ENCODE measurements at regions not wholly inside any gene's neighbourhood (a gene's known extent, or its start where the extent isn't known, plus 50 kb on each side); places are given as distances from the start of the nearest gene placed in this dataset.
A peak's percentile ranks its signal among the peaks of the same experiment; 100 is the strongest.

DNA sequence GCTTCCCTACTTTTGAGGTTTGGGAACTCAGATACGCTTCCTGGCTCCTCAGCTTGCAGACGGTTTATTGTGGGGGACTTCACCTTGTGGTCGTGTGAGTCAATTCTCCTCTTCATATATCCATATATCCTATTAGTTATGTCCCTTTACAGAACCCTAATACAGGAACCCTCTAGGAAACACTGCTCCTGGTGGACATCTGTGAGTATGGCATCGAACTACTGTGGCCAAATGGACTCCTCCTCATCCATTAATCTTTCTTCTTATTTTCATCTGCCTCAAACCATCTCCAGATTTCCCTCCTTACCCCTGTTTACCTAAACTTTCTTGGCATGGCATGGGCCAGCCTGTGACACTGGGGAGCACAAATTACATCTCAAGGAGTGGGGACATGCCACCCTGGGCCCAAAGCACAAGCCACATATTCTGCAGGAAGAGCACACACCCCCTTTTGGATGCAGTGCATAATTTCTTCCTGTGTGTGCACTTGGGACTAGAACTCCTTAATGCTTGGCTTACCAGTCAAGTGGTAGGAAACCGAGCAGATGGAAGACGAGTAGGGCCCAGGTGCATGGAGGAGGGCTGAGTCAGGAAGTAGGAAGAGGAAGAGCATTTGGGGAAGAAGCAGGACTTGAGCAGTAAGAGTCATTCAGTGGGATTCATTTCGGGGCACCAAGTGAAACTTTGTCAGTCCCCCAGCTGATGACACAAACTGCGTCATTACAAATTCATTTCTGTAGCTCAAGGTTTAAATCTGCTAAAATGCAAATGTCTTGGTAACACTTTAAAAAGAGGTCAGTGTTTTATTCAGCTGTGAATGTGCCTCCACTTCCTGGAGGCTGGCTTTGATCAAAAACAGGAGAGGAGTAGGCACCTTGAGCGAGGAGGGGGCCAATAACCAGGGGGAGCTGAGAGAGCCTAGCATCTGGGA, 80.8 kb upstream of the PLXNA4 start:
- Mint-ChIP-seq H3K4me1 (ENCODE audit: low read depth) (peaks cover 48% of the 10 kb centered on the region), H3K9me3 (peaks cover 5% of the 10 kb centered on the region), H3K36me3 (ENCODE audit: low read depth) (no peaks in the 10 kb centered on the region), H3K27ac (peak overlapping the region; percentile 26), H3K27me3 (ENCODE audit: low read depth) (no peaks in the 10 kb centered on the region), H3K4me3 (no peak overlapping the region)
- CTCF ChIA-PET = interaction anchor here (1.2 kb wide), 1 partner anchor 10 kb away, joined by 3 read pairs; no protein-coding TSS in a partner anchor
- DNase-seq = peak; percentile 19
- intact Hi-C loops (cut with micrococcal nuclease) = loop anchor here (5.0 kb wide), 3 partner anchors 115 to 1660 kb away; partner anchors contain the start of gene SLC35B4

- H3K36me3 Mint-ChIP-seq (ENCODE audit: low read depth) = no peaks in the 10 kb centered on the region
- H3K9me3 Mint-ChIP-seq = peaks cover 5% of the 10 kb centered on the region
- intact Hi-C loops (cut with micrococcal nuclease) = loop anchor here (5.0 kb wide), 3 partner anchors 116 to 1661 kb away; partner anchors contain the start of gene SLC35B4
- H3K27ac Mint-ChIP-seq = no peak overlapping the region
- H3K27me3 Mint-ChIP-seq (ENCODE audit: low read depth) = no peaks in the 10 kb centered on the region
- DNase-seq = no peak
- no peak overlapping the region for H3K4me3 Mint-ChIP-seq
- CTCF ChIA-PET = interaction anchor here (0.7 kb wide), 1 partner anchor 9 kb away, joined by 3 read pairs; no protein-coding TSS in a partner anchor
- peaks cover 48% of the 10 kb centered on the region for H3K4me1 Mint-ChIP-seq (ENCODE audit: low read depth)
Measured at GRCh38 chr7:132656341-132656740, 80.1 kb upstream of the PLXNA4 start.

DNA sequence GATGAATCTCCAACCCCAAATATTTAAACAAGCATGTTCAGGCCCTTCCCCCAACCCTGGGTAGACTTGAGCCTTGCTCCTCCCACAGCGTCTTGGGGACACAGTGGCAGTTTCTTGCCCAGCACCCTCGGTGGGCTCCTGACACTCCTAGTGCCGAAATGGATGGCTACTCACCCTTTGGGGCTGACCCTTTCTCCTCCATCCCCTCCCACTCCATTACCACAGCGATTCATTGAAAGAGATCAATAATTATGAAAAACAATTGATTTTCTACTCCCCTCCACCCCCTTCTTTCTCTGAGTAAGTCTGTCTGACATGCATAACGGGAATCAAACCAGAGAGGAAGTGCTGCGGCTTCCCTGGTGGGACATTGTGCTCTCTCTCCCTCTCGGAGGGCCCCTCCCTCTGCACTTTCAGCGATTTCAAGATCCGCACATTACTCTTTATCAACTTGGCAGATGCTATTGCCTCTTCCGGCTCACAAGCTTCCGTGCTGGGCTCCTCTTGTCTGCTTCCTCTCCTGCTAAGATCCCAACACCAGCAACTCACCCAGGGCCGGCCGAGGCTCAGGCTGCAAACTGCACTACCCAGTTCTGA, 79.0 kb upstream of the PLXNA4 start:
- intact Hi-C loops (cut with micrococcal nuclease) = loop anchor here (1.0 to 5.0 kb wide), 6 partner anchors 11 to 1662 kb away; partner anchors contain the start of genes CHCHD3 and SLC35B4
- Mint-ChIP-seq H3K36me3 (ENCODE audit: low read depth) (no peaks in the 10 kb centered on the region), H3K27me3 (ENCODE audit: low read depth) (no peaks in the 10 kb centered on the region), H3K27ac (peak overlapping the region; percentile 80), H3K4me1 (ENCODE audit: low read depth) (peaks cover 48% of the 10 kb centered on the region), H3K4me3 (peak overlapping the region; percentile 60), H3K9me3 (peaks cover 5% of the 10 kb centered on the region)
- DNase-seq = peak; percentile 85
- CTCF ChIA-PET = interaction anchor here (0.7 to 1.3 kb wide), 2 partner anchors 10 to 75 kb away, joined by 3 to 7 read pairs; no protein-coding TSS in a partner anchor

DNA sequence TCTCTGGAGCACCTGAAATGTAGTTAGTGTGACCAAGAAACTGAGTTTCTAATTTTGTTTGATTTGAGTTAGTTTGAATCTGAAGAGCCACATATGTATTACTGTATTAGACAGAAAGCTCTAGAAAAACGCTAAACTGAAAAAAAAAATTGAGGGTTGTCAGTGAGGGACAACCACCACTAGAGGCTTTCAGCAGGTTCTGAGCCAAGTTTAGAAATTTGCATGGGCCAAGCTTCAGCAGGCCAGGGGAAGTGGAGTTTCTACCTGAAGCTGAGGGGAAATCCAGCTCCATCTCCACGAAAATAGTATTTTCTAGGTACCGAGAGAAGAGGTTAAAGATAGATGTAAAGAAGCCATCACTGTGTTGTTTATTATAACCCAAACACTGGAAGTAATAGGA, 77.9 kb upstream of the PLXNA4 start:
- H3K36me3 Mint-ChIP-seq (ENCODE audit: low read depth) = no peaks in the 10 kb centered on the region
- DNase-seq = peak; percentile 53
- peak overlapping the region; percentile 74 for H3K27ac Mint-ChIP-seq
- H3K27me3 Mint-ChIP-seq (ENCODE audit: low read depth) = no peaks in the 10 kb centered on the region
- H3K4me3 Mint-ChIP-seq = no peak overlapping the region
- H3K9me3 Mint-ChIP-seq = peaks cover 5% of the 10 kb centered on the region
- CTCF ChIA-PET = interaction anchor here (0.6 to 1.7 kb wide), 14 partner anchors 8 to 1971 kb away, joined by 3 to 10 read pairs (median 4); no protein-coding TSS in a partner anchor
- intact Hi-C loops (cut with micrococcal nuclease) = loop anchor here (1.0 to 2.0 kb wide), 2 partner anchors 169 to 576 kb away; no protein-coding TSS in a partner anchor
- peaks cover 39% of the 10 kb centered on the region for H3K4me1 Mint-ChIP-seq (ENCODE audit: low read depth)

GRCh38 chr7:132653366-132653930, 77.2 kb upstream of the PLXNA4 start:
- Mint-ChIP-seq H3K4me3 (no peak overlapping the region), H3K27ac (peak overlapping the region; percentile 21), H3K27me3 (ENCODE audit: low read depth) (no peaks in the 10 kb centered on the region), H3K4me1 (ENCODE audit: low read depth) (peaks cover 39% of the 10 kb centered on the region), H3K9me3 (peaks cover 5% of the 10 kb centered on the region), H3K36me3 (ENCODE audit: low read depth) (no peaks in the 10 kb centered on the region)
- intact Hi-C loops (cut with micrococcal nuclease) = no loop called here
- DNase-seq = no peak
- CTCF ChIA-PET = interaction anchor here (0.6 to 1.7 kb wide), 8 partner anchors 8 to 599 kb away, joined by 3 to 10 read pairs (median 3); partner anchors contain the start of gene EXOC4

GRCh38 chr7:132652507-132652906, 76.2 kb upstream of the PLXNA4 start:
- Mint-ChIP-seq H3K27me3 (ENCODE audit: low read depth) (no peaks in the 10 kb centered on the region), H3K4me3 (no peak overlapping the region)
- CTCF ChIA-PET = interaction anchor here (1.7 kb wide), 1 partner anchor 36 kb away, joined by 3 read pairs; no protein-coding TSS in a partner anchor

DNA sequence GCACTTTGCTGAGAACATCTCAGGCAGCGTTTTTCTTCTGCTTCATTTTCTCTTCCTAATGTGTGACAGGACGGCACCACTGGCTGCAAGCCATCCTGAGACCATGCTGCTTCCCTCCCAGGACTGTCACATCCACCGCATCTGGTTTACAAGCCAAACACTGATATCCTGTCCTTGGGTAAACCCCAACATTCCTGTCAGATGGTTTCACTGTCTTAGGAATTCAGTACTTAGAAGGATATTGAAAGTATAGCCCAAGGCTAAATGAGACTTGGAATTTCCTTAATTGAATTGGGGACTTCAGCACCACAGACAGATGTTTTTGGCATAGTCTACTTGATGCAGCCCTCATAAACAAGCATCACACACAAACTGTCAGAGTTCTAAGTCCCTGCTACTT, 74.2 kb upstream of the PLXNA4 start:
- CTCF ChIA-PET = no interaction called here
- Mint-ChIP-seq H3K36me3 (ENCODE audit: low read depth) (no peaks in the 10 kb centered on the region), H3K27ac (no peak overlapping the region), H3K4me1 (ENCODE audit: low read depth) (peaks cover 16% of the 10 kb centered on the region), H3K4me3 (no peak overlapping the region), H3K9me3 (peaks cover 5% of the 10 kb centered on the region), H3K27me3 (ENCODE audit: low read depth) (no peaks in the 10 kb centered on the region)
- intact Hi-C loops (cut with micrococcal nuclease) = no loop called here
- no peak for DNase-seq

More at GRCh38 chr7:132652507-132652906, 76.2 kb upstream of the PLXNA4 start:
- Mint-ChIP-seq H3K36me3 (ENCODE audit: low read depth) (no peaks in the 10 kb centered on the region), H3K27ac (no peak overlapping the region), H3K9me3 (peaks cover 5% of the 10 kb centered on the region), H3K4me1 (ENCODE audit: low read depth) (peaks cover 33% of the 10 kb centered on the region)
- intact Hi-C loops (cut with micrococcal nuclease) = no loop called here
- no peak for DNase-seq

DNA sequence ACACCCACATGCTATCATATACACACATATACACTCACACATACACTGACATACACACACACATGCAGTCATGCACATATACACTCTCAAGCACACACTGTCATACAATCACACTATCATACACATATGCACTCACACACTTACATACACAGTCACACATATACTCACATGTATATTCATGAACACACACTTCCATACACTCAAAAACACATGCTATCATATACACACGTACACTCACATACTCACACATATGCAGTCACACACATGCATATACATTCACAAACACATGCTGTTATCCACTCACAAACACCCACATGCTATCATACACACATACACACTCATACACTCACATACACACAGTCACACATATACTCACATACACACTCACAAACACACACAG, 71.0 kb upstream of the PLXNA4 start:
- Mint-ChIP-seq H3K27ac (no peak overlapping the region), H3K4me3 (no peak overlapping the region), H3K36me3 (ENCODE audit: low read depth) (no peaks in the 10 kb centered on the region), H3K4me1 (ENCODE audit: low read depth) (no peaks in the 10 kb centered on the region), H3K27me3 (ENCODE audit: low read depth) (no peaks in the 10 kb centered on the region), H3K9me3 (no peaks in the 10 kb centered on the region)
- intact Hi-C loops (cut with micrococcal nuclease) = no loop called here
- no peak for DNase-seq
- CTCF ChIA-PET = no interaction called here

GRCh38 chr7:132646052-132646451, 69.8 kb upstream of the PLXNA4 start:
- CTCF ChIA-PET = interaction anchor here (1.4 kb wide), 1 partner anchor 8 kb away, joined by 4 read pairs; no protein-coding TSS in a partner anchor
- Mint-ChIP-seq H3K4me1 (ENCODE audit: low read depth) (no peaks in the 10 kb centered on the region), H3K36me3 (ENCODE audit: low read depth) (no peaks in the 10 kb centered on the region), H3K9me3 (no peaks in the 10 kb centered on the region), H3K4me3 (no peak overlapping the region), H3K27ac (no peak overlapping the region), H3K27me3 (ENCODE audit: low read depth) (no peaks in the 10 kb centered on the region)
- intact Hi-C loops (cut with micrococcal nuclease) = no loop called here
- DNase-seq = no peak

DNA sequence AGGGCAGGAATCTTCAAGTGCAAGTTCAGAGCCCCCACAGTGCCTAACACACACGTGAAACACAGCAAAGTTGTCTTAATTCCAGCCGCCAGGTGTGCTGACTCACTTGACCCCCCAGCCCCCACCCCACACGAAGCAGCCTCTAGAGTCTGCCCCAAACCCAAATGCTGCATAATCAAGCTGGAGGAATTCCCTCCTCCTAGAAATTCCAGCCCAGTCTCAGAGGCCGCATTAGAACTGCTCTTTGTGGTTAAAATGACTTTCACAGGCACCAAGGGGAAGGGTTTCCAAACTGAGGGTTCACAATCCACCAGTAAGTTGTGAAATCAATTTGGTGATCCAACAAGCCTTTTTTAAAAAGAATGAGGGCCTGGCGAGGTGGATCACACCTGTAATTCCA, 67.0 kb upstream of the PLXNA4 start:
- no peaks in the 10 kb centered on the region for H3K4me1 Mint-ChIP-seq (ENCODE audit: low read depth)
- no peak overlapping the region for H3K27ac Mint-ChIP-seq
- DNase-seq = no peak
- H3K36me3 Mint-ChIP-seq (ENCODE audit: low read depth) = no peaks in the 10 kb centered on the region
- H3K4me3 Mint-ChIP-seq = no peak overlapping the region
- intact Hi-C loops (cut with micrococcal nuclease) = no loop called here
- no peaks in the 10 kb centered on the region for H3K27me3 Mint-ChIP-seq (ENCODE audit: low read depth)
- no peaks in the 10 kb centered on the region for H3K9me3 Mint-ChIP-seq
- CTCF ChIA-PET = no interaction called here

DNA sequence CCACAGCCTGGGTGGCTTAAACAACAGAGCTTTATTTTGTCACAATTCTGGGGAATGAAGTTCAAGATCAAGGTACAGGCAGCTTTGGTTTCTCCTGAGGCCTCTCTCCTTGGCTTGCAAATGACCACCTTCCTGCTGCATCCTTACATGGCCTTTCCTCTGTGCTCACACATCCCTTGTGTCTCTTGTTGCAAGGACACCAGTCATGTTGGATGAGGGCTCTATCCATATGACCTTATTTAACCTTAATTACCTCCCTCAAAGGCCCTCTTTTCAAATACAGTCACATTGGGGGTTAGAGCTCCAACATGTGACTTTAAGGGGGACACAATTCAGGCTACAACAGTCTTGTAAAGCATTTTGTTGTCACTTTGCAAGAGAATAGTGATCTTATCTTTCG, 65.0 kb upstream of the PLXNA4 start:
- Mint-ChIP-seq H3K27me3 (ENCODE audit: low read depth) (no peaks in the 10 kb centered on the region), H3K4me3 (no peak overlapping the region), H3K9me3 (no peaks in the 10 kb centered on the region), H3K4me1 (ENCODE audit: low read depth) (no peaks in the 10 kb centered on the region), H3K36me3 (ENCODE audit: low read depth) (no peaks in the 10 kb centered on the region), H3K27ac (no peak overlapping the region)
- no peak for DNase-seq
- CTCF ChIA-PET = interaction anchor here (1.2 kb wide), 1 partner anchor 13 kb away, joined by 3 read pairs; no protein-coding TSS in a partner anchor
- intact Hi-C loops (cut with micrococcal nuclease) = no loop called here

DNA sequence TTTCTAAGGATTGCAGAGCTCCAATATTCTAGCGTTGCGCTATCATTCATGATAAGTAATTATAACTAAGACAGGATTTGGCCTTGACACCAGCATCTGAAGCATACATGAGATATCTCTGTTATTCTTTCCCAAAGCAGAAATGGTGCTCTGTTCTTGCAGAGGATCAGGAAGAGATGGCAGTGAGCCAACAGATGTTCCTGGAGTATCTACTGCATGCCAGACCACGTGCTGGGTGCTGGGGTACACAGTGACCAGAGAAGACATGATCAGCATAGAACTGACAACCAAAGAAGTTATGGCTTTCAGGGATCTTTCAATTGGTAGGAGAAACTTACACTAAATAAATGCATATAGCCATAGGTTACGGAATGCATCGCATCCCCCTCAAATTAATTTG, 63.7 kb upstream of the PLXNA4 start:
- H3K36me3 Mint-ChIP-seq (ENCODE audit: low read depth) = no peaks in the 10 kb centered on the region

More for the DNA sequence above, 63.7 kb upstream of the PLXNA4 start:
- Mint-ChIP-seq H3K27ac (no peak overlapping the region), H3K9me3 (no peaks in the 10 kb centered on the region), H3K27me3 (ENCODE audit: low read depth) (no peaks in the 10 kb centered on the region), H3K4me3 (no peak overlapping the region), H3K4me1 (ENCODE audit: low read depth) (no peaks in the 10 kb centered on the region)
- intact Hi-C loops (cut with micrococcal nuclease) = no loop called here
- CTCF ChIA-PET = interaction anchor here (1.2 kb wide), 1 partner anchor 14 kb away, joined by 3 read pairs; no protein-coding TSS in a partner anchor
- DNase-seq = no peak
